Activated CD4-positive, alpha-beta T cell treated with anti-CD3 and anti-CD28 coated beads for 36 hours (primary cell): ENCODE measurements at regions not wholly inside any gene's neighbourhood (a gene's known extent, or its start where the extent isn't known, plus 50 kb on each side); places are given as distances from the start of the nearest gene placed in this dataset.
A peak's percentile ranks its signal among the peaks of the same experiment; 100 is the strongest.

Source experiments
- ATAC-seq: fragments of 200-7000 bp; cut with Tn5 transposase; one replicate; pipeline ENCODE4 v1.10.0; 2021; ENCODE audit warnings: mild to moderate bottlenecking, moderate library complexity
- CTCF ChIA-PET: fragments of 350-600 bp; sonication (Branson Sonifier 250); formaldehyde crosslinking; loops from one replicate; lab custom pipeline; 2021; ENCODE audit warnings: antibody characterized with exemption; lab: Charles Lee
- POLR2A ChIA-PET: fragments of 350-600 bp; sonication (Branson Sonifier 250); formaldehyde crosslinking; loops from one replicate; lab custom pipeline; 2021; ENCODE audit warnings: antibody characterized with exemption, inconsistent platforms; lab: Charles Lee
- DNase-seq: peaks from one replicate; pipeline ENCODE4 v3.0.0-alpha.2; 2020
- H3K27ac Mint-ChIP-seq: one replicate; pipeline ENCODE4 v1.8.0; 2021; ENCODE audit warnings: mixed read lengths
- H3K27me3 Mint-ChIP-seq: one replicate; pipeline ENCODE4 v1.8.0; 2021; ENCODE audit warnings: mixed read lengths
- H3K36me3 Mint-ChIP-seq: one replicate; pipeline ENCODE4 v1.8.0; 2021; ENCODE audit warnings: low read depth, mixed read lengths
- H3K4me1 Mint-ChIP-seq: one replicate; pipeline ENCODE4 v1.8.0; 2021; ENCODE audit warnings: mixed read lengths
- H3K4me3 Mint-ChIP-seq: one replicate; pipeline ENCODE4 v1.8.0; 2021; ENCODE audit warnings: mild to moderate bottlenecking, moderate library complexity, mixed read lengths
- H3K9me3 Mint-ChIP-seq: one replicate; pipeline ENCODE4 v1.8.0; 2021; ENCODE audit warnings: low read depth, mixed read lengths
- intact Hi-C, 2 experiments: fragments of 100-400 bp; cut with DNase I in 1 of 2; cut with micrococcal nuclease in 1 of 2; formaldehyde crosslinking; loops; one replicate each; pipeline versions ENCODE4 v1.14.2 to v1.15.1; 2022 to 2024; cut with DNase I, micrococcal nuclease

DNA sequence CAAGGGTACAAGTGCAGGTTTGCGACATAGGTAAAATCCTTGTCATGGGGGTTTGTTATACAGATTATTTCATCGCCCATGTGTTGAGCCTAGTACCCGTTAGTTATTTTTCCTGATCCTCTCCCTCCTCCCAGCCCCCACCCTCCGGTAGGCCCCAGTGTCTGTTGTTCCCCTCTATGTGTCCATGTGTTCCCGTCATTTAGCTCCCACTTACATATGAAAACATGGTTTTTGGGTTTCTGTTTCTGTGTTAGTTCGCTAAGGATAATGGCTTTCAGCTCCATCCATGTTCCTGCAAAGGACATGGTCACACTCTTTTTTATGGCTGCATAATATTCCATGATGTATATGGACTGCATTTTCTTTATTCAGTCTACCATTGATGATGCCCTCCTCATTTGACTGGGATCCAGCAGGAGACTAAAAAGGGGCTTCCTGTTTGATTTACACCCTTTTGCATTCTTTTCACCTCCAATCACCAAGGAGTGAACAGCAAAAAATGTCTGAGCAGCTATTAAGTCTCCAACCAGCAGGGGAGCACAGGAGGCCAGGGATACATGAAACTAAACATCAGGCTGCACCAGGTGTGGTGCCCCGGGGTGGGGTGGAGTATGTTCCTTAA is 188.2 kb downstream of the SKIDA1 start:
- Mint-ChIP-seq H3K27ac (no peak overlapping the region), H3K27me3 (no peaks in the 10 kb centered on the region), H3K36me3 (no peaks in the 10 kb centered on the region), H3K4me3 (no peak overlapping the region), H3K9me3 (peaks cover 2% of the 10 kb centered on the region), H3K4me1 (no peaks in the 10 kb centered on the region)
- ChIA-PET CTCF (no interaction called here), POLR2A (no interaction called here)
- no peak for DNase-seq
- intact Hi-C loops = no loop called here
- no peak for ATAC-seq

DNA sequence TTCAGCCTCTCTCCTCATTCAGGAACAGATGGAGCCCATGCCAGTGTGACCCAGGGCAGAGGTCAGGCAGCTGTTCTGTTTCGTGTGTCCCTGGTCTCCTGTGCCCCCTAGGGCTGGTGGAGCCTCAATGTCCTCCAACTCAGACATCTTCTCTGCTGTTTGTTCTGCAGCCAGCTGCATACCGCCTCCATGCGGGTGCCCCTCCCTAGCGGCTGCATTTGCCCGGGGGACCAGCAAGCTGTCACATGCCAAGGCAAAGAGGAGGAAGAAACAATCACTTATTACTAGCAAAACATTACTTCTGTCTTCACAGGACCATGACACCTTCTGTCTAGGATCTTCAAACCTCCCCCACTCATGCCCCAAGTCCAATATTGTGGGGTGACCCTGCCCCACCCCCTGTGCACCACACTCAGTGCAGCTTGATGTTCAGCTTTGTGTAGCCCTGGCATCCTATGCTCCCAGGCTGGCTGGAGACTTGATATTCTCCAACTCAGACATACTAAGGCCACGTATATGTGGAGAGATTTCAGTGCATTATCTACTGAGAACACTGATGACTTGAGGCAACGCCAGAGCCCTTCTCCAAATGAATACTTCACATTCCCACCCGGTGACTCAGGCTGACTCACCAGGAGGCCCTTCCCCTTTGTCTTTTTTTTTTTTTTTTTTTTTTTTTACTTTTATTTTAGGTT is 188.9 kb downstream of the SKIDA1 start:
- intact Hi-C loops = no loop called here
- POLR2A ChIA-PET = interaction anchor here (0.6 kb wide), 1 partner anchor 359 kb away, joined by 3 read pairs; no protein-coding TSS in a partner anchor
- no peaks in the 10 kb centered on the region for H3K27me3 Mint-ChIP-seq
- CTCF ChIA-PET = interaction anchor here (0.7 kb wide), 1 partner anchor 257 kb away, joined by 3 read pairs; no protein-coding TSS in a partner anchor
- no peak overlapping the region for H3K4me3 Mint-ChIP-seq
- peak; percentile 24 for DNase-seq
- H3K27ac Mint-ChIP-seq = no peak overlapping the region
- no peaks in the 10 kb centered on the region for H3K4me1 Mint-ChIP-seq
- no peaks in the 10 kb centered on the region for H3K36me3 Mint-ChIP-seq
- H3K9me3 Mint-ChIP-seq = peaks cover 2% of the 10 kb centered on the region
- ATAC-seq = no peak

GRCh38 chr10:21334891-21335696 is 190.4 kb downstream of the SKIDA1 start:
- ATAC-seq = no peak
- ChIA-PET POLR2A (interaction anchor here (0.6 kb wide), 1 partner anchor 65 kb away, joined by 3 read pairs; no protein-coding TSS in a partner anchor), CTCF (no interaction called here)
- Mint-ChIP-seq H3K4me3 (no peak overlapping the region), H3K4me1 (no peaks in the 10 kb centered on the region), H3K36me3 (no peaks in the 10 kb centered on the region), H3K9me3 (peaks cover 2% of the 10 kb centered on the region), H3K27me3 (no peaks in the 10 kb centered on the region), H3K27ac (no peak overlapping the region)
- DNase-seq = no peak
- intact Hi-C loops = no loop called here

DNA sequence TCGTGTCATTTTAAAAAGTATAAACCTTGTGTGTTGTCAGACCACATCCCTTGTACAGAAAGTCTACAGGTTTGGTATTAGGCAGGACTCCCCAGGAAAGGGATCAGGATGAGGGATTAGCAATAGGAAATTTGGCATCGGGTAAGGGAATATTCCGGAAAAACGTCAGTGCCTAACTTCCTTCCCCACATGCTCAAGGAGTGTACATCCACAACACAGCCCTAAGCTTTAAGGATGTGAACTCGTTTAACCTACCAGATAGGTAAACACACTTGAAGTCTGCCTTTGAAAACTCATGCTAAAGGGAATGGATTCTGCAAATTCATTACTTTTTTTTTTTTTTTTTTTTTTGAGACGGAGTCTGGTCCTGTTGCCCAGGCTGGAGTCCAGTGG is 194.9 kb downstream of the SKIDA1 start:
- ATAC-seq (no peak), DNase-seq (no peak)
- no peaks in the 10 kb centered on the region for H3K4me1 Mint-ChIP-seq
- no peaks in the 10 kb centered on the region for H3K36me3 Mint-ChIP-seq
- POLR2A ChIA-PET = no interaction called here
- H3K27ac Mint-ChIP-seq = no peak overlapping the region
- CTCF ChIA-PET = no interaction called here
- no peaks in the 10 kb centered on the region for H3K9me3 Mint-ChIP-seq
- no peak overlapping the region for H3K4me3 Mint-ChIP-seq
- intact Hi-C loops = no loop called here
- no peaks in the 10 kb centered on the region for H3K27me3 Mint-ChIP-seq

DNA sequence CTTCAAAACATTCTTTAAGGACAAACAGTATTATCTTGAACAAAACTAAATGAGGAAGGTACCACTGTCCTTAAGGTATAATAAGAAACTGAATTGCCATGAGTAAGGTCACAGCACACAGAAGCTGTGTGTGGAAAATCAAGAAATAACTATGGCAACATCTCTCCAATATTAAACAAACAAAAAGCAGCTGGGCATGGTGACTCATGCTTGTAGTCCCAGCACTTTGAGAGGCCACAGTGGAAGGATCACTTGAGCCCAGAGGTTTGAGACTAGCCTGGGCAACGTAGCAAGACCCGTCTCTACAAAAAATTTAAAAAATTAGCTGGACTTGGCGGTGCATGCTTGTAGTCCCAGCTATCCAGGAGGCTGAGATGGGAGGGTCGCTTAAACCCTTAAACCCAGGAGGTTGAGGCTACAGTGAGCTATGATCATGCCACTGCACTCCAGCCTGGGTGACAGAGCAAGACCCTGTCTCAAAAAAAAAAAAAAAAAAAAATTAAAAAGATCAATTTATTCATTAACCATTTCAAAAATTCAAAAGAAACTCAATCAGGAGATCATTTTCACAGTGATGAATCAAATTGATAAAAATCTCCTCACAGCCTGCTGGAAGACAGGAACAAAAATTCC is 195.4 kb downstream of the SKIDA1 start:
- no peak for ATAC-seq
- POLR2A ChIA-PET = no interaction called here

GRCh38 chr10:21327289-21327993 is 198.0 kb downstream of the SKIDA1 start:
- Mint-ChIP-seq H3K27ac (no peak overlapping the region), H3K27me3 (no peaks in the 10 kb centered on the region), H3K4me1 (no peaks in the 10 kb centered on the region), H3K4me3 (no peak overlapping the region), H3K9me3 (no peaks in the 10 kb centered on the region), H3K36me3 (no peaks in the 10 kb centered on the region)
- ChIA-PET CTCF (no interaction called here), POLR2A (no interaction called here)
- DNase-seq = no peak
- intact Hi-C loops = no loop called here
- peak; percentile 26 for ATAC-seq

More for the DNA sequence above, 195.4 kb downstream of the SKIDA1 start:
- H3K4me1 Mint-ChIP-seq = no peaks in the 10 kb centered on the region
- intact Hi-C loops = no loop called here
- H3K36me3 Mint-ChIP-seq = no peaks in the 10 kb centered on the region
- CTCF ChIA-PET = no interaction called here
- no peaks in the 10 kb centered on the region for H3K27me3 Mint-ChIP-seq
- no peaks in the 10 kb centered on the region for H3K9me3 Mint-ChIP-seq
- H3K27ac Mint-ChIP-seq = no peak overlapping the region
- DNase-seq = no peak
- H3K4me3 Mint-ChIP-seq = no peak overlapping the region

DNA sequence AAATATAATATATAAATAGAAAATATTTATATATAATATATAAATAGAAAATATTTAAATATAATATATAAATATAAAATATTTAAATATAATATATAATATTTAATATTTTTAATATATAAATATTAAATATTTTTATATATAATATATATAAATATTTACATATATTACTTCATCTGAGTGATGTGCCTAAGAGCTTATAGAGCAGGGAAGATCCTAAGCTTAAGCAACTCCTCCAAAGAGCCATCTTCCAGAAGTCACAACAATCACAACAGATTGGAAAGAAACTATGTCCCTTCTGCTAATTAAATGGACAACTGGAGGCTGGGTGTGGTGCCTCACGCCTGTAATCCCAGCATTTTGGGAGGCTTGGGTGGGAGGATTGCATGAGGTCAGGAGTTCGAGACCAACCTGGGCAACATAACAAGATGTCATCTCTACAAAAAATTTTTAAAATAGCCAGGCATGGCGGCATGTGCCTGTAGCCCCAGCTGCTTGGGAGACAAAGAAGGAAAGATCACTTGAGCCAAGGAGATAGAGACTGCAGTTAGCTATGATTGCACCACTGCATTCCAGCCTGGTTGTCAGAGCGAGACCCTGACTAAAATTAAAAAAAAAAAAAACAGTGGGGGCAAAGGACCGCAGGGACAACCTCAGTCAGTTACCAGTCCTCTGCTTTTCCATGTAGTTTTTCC is 198.7 kb downstream of the SKIDA1 start:
- H3K4me1 Mint-ChIP-seq = no peaks in the 10 kb centered on the region
- DNase-seq (peak; percentile 15), ATAC-seq (peak; percentile 23)
- CTCF ChIA-PET = no interaction called here
- H3K4me3 Mint-ChIP-seq = no peak overlapping the region
- intact Hi-C loops = no loop called here
- H3K27ac Mint-ChIP-seq = no peak overlapping the region
- H3K27me3 Mint-ChIP-seq = no peaks in the 10 kb centered on the region
- H3K36me3 Mint-ChIP-seq = no peaks in the 10 kb centered on the region
- H3K9me3 Mint-ChIP-seq = no peaks in the 10 kb centered on the region
- POLR2A ChIA-PET = no interaction called here

GRCh38 chr10:21318540-21319167 is 206.8 kb downstream of the SKIDA1 start:
- no peak overlapping the region for H3K27ac Mint-ChIP-seq
- no peak overlapping the region for H3K4me3 Mint-ChIP-seq
- no peaks in the 10 kb centered on the region for H3K36me3 Mint-ChIP-seq
- no peaks in the 10 kb centered on the region for H3K9me3 Mint-ChIP-seq
- ATAC-seq (no peak), DNase-seq (no peak)
- ChIA-PET POLR2A (no interaction called here), CTCF (interaction anchor here (0.6 to 0.7 kb wide), 3 partner anchors 17 to 615 kb away, joined by 3 read pairs; no protein-coding TSS in a partner anchor)
- no peaks in the 10 kb centered on the region for H3K27me3 Mint-ChIP-seq
- H3K4me1 Mint-ChIP-seq = no peaks in the 10 kb centered on the region
- intact Hi-C loops = no loop called here

DNA sequence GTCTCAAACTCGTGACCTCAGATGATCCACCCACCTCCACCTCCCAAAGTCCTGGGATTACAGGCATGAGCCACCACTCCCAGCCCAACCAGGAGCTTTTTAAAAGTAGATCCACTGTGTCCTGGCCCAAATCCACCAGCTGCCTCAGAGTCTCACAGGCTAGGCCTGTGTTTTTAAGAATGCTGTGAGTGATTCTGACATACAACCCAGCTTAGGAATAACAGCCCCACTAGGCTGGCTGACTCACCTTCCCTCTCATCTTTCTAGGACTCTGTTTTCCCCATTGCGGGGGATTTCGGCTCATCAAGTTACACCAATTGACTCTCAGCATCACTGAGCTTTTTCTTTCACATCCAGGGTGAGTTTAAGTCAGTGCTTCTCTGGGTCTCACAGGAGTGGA is 207.6 kb downstream of the SKIDA1 start:
- intact Hi-C loops = no loop called here

DNA sequence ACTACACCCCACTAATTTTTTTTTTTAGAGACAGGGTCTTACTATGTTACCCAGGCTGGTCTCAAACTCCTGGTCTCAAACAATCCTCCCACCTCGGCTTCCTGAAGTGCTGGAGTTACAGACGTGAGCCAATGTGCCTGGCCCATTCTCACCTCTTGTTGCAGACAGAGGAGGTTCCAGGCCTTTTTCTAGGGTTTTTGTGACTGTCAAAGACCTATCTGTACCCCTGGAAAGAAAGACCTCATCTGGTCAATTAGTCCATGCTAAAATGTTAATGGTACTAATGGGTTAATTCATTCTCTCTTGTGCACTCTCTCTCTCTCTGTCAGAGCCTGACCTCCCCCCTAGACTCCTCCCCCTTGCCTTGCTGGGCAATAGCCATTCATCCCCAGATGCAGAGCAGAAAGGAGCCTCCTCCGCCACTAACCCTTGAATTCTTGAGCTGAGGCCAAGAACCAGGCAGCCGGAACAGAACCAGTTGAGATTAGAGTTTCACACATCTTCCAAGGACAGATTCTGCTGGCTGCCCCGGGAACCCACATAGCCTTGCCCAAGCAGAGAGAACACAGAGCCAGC is 209.7 kb downstream of the SKIDA1 start:
- ATAC-seq (no peak), DNase-seq (no peak)
- no peaks in the 10 kb centered on the region for H3K4me1 Mint-ChIP-seq
- H3K4me3 Mint-ChIP-seq = no peak overlapping the region
- ChIA-PET POLR2A (interaction anchor here (0.6 kb wide), 1 partner anchor 103 kb away, joined by 7 read pairs; no protein-coding TSS in a partner anchor), CTCF (interaction anchor here (0.6 kb wide), 1 partner anchor 219 kb away, joined by 3 read pairs; no protein-coding TSS in a partner anchor)
- intact Hi-C loops = no loop called here
- H3K9me3 Mint-ChIP-seq = no peaks in the 10 kb centered on the region
- no peak overlapping the region for H3K27ac Mint-ChIP-seq
- H3K27me3 Mint-ChIP-seq = no peaks in the 10 kb centered on the region
- no peaks in the 10 kb centered on the region for H3K36me3 Mint-ChIP-seq

More for the DNA sequence above, 207.6 kb downstream of the SKIDA1 start:
- Mint-ChIP-seq H3K4me1 (no peaks in the 10 kb centered on the region), H3K4me3 (no peak overlapping the region), H3K27me3 (no peaks in the 10 kb centered on the region), H3K36me3 (no peaks in the 10 kb centered on the region), H3K27ac (no peak overlapping the region), H3K9me3 (no peaks in the 10 kb centered on the region)
- ChIA-PET CTCF (interaction anchor here (0.6 to 0.7 kb wide), 2 partner anchors 61 to 616 kb away, joined by 3 read pairs; no protein-coding TSS in a partner anchor), POLR2A (no interaction called here)
- DNase-seq (no peak), ATAC-seq (no peak)
